Osteoblast (primary cell): ENCODE measurements at regions not wholly inside any gene's neighbourhood (a gene's known extent, or its start where the extent isn't known, plus 50 kb on each side); places are given as distances from the start of the nearest gene placed in this dataset.

ENCODE experiments used
- DNase-seq: peaks from one replicate; pipeline ENCODE4 v3.0.0; 2011; ENCODE audit warnings: low spot score, mixed read lengths; ENCODE audit not compliant: insufficient read length; ENCODE audit errors: missing footprints
- H2AFZ ChIP-seq: 2 replicates; pipeline ENCODE4 v1.6.0; 2011; ENCODE audit warnings: mild to moderate bottlenecking, low read length
- H3K27ac ChIP-seq: 2 replicates; pipeline ENCODE4 v1.5.1; 2011; ENCODE audit warnings: mild to moderate bottlenecking, low read depth, low read length, moderate library complexity
- H3K27me3 ChIP-seq: 2 replicates; pipeline ENCODE4 v1.6.0; 2012; ENCODE audit warnings: mild to moderate bottlenecking, control low read depth, inconsistent platforms, low read length, moderate library complexity; ENCODE audit not compliant: insufficient read depth
- H3K36me3 ChIP-seq: 2 replicates; pipeline ENCODE4 v1.5.1; 2011; ENCODE audit warnings: mild to moderate bottlenecking, low read length, control low read depth, moderate library complexity; ENCODE audit not compliant: insufficient read depth
- H3K4me1 ChIP-seq: 2 replicates; pipeline ENCODE4 v1.5.1; 2011; ENCODE audit warnings: mild to moderate bottlenecking, low read length, control low read depth, moderate library complexity; ENCODE audit not compliant: insufficient read depth
- H3K4me2 ChIP-seq: 2 replicates; pipeline ENCODE4 v1.6.0; 2011; ENCODE audit warnings: mild to moderate bottlenecking, low read length; ENCODE audit not compliant: insufficient read depth
- H3K4me3 ChIP-seq: fragments of 200-600 bp; sonication (generic); 3 replicates; pipeline ENCODE4 v1.5.1; 2012; ENCODE audit warnings: mild to moderate bottlenecking, low read length, inconsistent platforms; ENCODE audit not compliant: insufficient read depth
- H3K79me2 ChIP-seq: 2 replicates; pipeline ENCODE4 v1.6.0; 2012; ENCODE audit warnings: mild to moderate bottlenecking, low read length, control low read depth, inconsistent platforms; ENCODE audit not compliant: insufficient read depth
- H3K9me3 ChIP-seq: 2 replicates; pipeline ENCODE4 v1.5.1; 2011; ENCODE audit warnings: low read depth, low read length, control low read depth
- H4K20me1 ChIP-seq: 2 replicates; pipeline ENCODE4 v1.6.0; 2012; ENCODE audit warnings: mild to moderate bottlenecking, low read length, control low read depth; ENCODE audit not compliant: insufficient read depth
- TF ChIP-seq, protein P1 (sequence below): IDR thresholded peaks from 2 replicates; pipeline ENCODE4 v1.5.1; 2011; ENCODE audit warnings: mild to moderate bottlenecking, low read depth, low read length, moderate library complexity; ENCODE audit errors: extremely low read depth

DNA sequence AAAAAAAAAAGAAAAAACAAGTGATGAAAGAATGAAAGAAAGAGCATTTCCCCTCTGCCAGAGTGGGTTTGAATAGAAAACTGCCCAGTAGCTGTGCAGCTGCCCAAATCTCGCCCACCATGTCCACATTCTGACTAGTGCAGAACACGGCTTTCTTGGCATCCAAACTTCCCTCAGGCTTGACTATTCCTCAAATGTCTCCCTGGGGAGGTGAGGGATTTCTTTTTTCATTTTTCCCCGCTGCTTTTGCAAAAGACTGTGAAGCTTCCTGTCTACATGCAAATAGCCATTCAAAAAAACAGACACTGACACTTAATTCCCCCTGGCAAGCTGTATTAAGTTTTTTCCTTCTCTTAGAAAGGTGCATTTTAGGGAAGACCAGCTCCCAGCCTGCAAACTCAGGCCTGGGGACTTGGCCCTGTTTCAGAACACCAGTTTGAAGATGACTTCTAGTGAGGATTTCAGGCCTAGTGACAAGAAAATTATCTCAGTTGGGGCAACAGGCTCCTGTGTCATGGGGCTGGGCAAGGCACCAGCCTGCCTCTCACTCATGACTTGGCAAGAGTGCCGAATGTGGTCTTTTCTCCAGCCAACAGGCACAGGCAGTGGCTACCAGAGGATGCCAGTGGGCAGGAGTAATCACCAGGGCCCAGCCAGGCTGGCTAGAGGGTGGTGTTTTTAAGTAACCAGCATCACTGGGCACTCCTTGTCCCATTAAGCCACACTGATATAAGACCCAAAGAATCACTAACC lies 178.1 kb upstream of the NFIA start:
- DNase-seq = peak; percentile 23

DNA sequence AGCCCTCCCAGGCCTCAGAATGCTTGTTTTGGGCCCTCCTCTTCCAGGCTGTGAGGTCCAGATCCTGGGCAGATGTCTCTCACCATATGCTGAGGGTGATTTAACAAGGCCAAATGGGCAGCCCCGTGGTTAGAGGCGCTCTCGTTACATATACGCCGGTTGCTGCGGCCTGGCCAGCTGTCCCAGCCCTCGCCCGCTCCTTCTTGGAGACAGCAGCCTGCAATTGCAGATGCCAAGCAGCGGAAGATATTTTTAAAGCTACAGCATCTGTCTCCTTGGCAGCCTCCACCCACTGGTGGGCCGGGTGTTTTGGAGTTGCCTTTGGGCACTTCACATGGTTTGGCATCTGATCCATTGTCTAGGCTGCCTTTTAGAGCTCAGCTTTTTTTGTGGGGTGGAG lies 178.8 kb upstream of the NFIA start:
- Histone ChIP-seq H3K4me1 (peaks cover 22% of the 10 kb centered on the region), H3K79me2 (no peaks in the 10 kb centered on the region), H2AFZ (peak overlapping the region; percentile 90), H3K9me3 (no peaks in the 10 kb centered on the region), H3K27me3 (no peaks in the 10 kb centered on the region), H3K27ac (peak overlapping the region; percentile 81), H4K20me1 (no peaks in the 10 kb centered on the region), H3K4me3 (no peak overlapping the region), H3K36me3 (no peaks in the 10 kb centered on the region), H3K4me2 (peak overlapping the region; percentile 67)
- DNase-seq = peak; percentile 57
- TF ChIP-seq, protein P1, sequence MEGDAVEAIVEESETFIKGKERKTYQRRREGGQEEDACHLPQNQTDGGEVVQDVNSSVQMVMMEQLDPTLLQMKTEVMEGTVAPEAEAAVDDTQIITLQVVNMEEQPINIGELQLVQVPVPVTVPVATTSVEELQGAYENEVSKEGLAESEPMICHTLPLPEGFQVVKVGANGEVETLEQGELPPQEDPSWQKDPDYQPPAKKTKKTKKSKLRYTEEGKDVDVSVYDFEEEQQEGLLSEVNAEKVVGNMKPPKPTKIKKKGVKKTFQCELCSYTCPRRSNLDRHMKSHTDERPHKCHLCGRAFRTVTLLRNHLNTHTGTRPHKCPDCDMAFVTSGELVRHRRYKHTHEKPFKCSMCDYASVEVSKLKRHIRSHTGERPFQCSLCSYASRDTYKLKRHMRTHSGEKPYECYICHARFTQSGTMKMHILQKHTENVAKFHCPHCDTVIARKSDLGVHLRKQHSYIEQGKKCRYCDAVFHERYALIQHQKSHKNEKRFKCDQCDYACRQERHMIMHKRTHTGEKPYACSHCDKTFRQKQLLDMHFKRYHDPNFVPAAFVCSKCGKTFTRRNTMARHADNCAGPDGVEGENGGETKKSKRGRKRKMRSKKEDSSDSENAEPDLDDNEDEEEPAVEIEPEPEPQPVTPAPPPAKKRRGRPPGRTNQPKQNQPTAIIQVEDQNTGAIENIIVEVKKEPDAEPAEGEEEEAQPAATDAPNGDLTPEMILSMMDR = no peak

More for the DNA sequence above, 178.1 kb upstream of the NFIA start:
- H3K79me2 ChIP-seq = no peaks in the 10 kb centered on the region
- H3K4me3 ChIP-seq = no peak overlapping the region
- H3K9me3 ChIP-seq = no peaks in the 10 kb centered on the region
- H2AFZ ChIP-seq = peak overlapping the region; percentile 4
- TF ChIP-seq, protein P1 = no peak
- H3K27me3 ChIP-seq = no peaks in the 10 kb centered on the region
- H3K27ac ChIP-seq = peak overlapping the region; percentile 81
- no peaks in the 10 kb centered on the region for H3K36me3 ChIP-seq
- H4K20me1 ChIP-seq = no peaks in the 10 kb centered on the region
- peak overlapping the region; percentile 67 for H3K4me2 ChIP-seq
- H3K4me1 ChIP-seq = peaks cover 22% of the 10 kb centered on the region

DNA sequence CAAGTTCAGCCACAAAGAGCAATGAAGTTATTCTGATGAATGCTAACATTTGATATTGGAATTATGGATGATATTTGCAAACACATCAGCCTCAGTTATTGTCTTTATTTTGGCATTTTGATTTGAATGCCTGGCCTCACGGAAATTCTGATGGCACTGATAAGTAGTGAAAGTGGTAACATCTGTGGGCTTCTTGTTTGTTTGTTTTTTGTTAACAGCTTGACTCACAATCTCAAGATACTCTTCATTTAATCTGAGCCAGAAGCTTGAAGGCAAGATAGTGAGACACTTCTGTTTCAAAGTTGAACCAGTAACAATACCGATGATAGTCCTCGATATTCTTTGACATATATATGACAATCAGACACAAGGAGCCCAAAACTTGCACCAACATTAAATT lies 182.9 kb upstream of the NFIA start:
- H3K36me3 ChIP-seq = no peaks in the 10 kb centered on the region
- H3K27ac ChIP-seq = no peak overlapping the region
- H2AFZ ChIP-seq = no peak overlapping the region
- no peaks in the 10 kb centered on the region for H3K27me3 ChIP-seq
- TF ChIP-seq, protein P1 = no peak
- DNase-seq = no peak
- peaks cover 15% of the 10 kb centered on the region for H3K4me1 ChIP-seq
- no peak overlapping the region for H3K4me3 ChIP-seq
- no peaks in the 10 kb centered on the region for H3K9me3 ChIP-seq
- no peaks in the 10 kb centered on the region for H3K79me2 ChIP-seq
- no peaks in the 10 kb centered on the region for H4K20me1 ChIP-seq
- H3K4me2 ChIP-seq = no peak overlapping the region

DNA sequence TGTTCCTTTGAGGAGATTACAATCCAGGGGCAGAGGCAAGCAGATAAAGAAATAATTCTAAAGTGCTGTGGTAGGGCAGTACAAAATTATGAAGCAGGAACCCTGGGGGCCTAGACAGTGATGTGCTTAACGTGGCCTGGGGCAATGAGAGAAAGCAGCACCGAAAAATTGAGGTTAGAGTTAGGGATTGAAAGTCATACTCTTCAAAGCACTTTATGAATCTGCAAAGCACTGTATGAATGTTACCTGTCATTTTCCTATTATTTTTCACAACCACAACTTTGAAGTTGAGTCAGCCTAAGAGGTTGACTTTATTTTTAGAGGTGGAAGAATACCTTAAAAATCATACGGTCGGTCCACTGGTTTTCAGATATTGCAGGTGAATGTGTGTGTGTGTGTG lies 183.4 kb upstream of the NFIA start:
- no peak for DNase-seq
- TF ChIP-seq, protein P1 = no peak
- H3K36me3 ChIP-seq = no peaks in the 10 kb centered on the region
- H3K27me3 ChIP-seq = no peaks in the 10 kb centered on the region
- H3K79me2 ChIP-seq = no peaks in the 10 kb centered on the region
- H3K4me1 ChIP-seq = peaks cover 10% of the 10 kb centered on the region
- no peak overlapping the region for H3K4me2 ChIP-seq
- no peaks in the 10 kb centered on the region for H3K9me3 ChIP-seq
- no peak overlapping the region for H2AFZ ChIP-seq
- H3K4me3 ChIP-seq = no peak overlapping the region
- no peak overlapping the region for H3K27ac ChIP-seq
- no peaks in the 10 kb centered on the region for H4K20me1 ChIP-seq
